ENCODE measurements at regions not wholly inside any gene's neighbourhood (a gene's known extent, or its start where the extent isn't known, plus 50 kb on each side); places are given as distances from the start of the nearest gene placed in this dataset.

DNA sequence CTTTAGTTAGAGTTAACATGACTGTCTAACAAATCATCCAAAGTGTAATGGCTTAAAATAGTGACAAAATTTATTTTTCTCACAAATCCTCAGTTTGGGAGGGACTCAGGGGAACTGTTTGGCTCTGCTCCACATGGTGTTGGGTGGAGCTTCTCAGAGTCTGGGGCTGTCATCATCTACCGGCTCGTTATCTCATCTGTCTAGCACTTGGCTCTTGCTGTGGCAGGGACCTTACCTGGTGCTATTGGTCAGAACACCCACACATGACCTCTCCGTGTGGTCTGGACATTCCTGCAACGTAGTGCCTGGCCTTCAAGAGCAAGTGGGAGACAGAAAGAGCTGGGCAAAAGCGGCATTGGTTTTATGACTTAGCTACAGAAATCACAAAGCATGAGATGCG, 866.9 kb upstream of the FRG1 start:
- intact Hi-C loops (cut with DNase I; ENCODE audit: low total_unique reads) = no loop called here
- Histone ChIP-seq H3K36me3 (no peaks in the 10 kb centered on the region), H3K27me3 (replicated peaks in 1 of 7) (no peaks in the 10 kb centered on the region), H3K27ac (no peak overlapping the region), H3K9me3 (peaks cover 0 to 13% (median 6%) of the 10 kb centered on the region in 8 donors), H3K4me1 (no peaks in the 10 kb centered on the region), H3K4me3 (no peak overlapping the region)
- no peak for DNase-seq
- TF ChIP-seq, protein P1, sequence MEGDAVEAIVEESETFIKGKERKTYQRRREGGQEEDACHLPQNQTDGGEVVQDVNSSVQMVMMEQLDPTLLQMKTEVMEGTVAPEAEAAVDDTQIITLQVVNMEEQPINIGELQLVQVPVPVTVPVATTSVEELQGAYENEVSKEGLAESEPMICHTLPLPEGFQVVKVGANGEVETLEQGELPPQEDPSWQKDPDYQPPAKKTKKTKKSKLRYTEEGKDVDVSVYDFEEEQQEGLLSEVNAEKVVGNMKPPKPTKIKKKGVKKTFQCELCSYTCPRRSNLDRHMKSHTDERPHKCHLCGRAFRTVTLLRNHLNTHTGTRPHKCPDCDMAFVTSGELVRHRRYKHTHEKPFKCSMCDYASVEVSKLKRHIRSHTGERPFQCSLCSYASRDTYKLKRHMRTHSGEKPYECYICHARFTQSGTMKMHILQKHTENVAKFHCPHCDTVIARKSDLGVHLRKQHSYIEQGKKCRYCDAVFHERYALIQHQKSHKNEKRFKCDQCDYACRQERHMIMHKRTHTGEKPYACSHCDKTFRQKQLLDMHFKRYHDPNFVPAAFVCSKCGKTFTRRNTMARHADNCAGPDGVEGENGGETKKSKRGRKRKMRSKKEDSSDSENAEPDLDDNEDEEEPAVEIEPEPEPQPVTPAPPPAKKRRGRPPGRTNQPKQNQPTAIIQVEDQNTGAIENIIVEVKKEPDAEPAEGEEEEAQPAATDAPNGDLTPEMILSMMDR (IDR thresholded peaks at IDR 0.05 in 8 of 11, conservative IDR thresholded peaks at IDR 0.05 in 3 of 11) = no peak
- no peak for TF ChIP-seq POLR2AphosphoS5 (IDR thresholded peaks at IDR 0.05)
- TF ChIP-seq POLR2A (IDR thresholded peaks at IDR 0.05) = no peak
- 73 to 89% (median 79%) methylated on average over 6 of the region's 6 CpGs for WGBS, 5 donors

DNA sequence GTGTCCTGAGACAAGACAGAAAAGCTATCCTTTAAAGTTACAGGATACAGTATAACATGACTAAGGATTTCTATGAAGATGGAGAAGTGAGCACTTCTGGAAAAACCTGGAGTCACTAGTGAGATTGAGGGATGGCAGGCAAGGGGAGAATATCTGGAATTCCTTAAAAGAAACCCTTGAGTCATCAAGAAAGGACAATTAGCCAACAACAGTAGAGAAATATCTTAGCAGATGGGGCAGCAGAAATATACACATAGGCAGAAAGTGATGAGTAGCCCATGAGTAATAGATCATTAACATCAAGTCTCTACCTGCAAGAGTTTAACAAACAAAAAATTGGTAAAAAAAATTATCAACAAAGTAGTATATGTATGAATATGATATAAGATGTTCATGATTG, 858.8 kb upstream of the FRG1 start:
- TF ChIP-seq POLR2A (IDR thresholded peaks at IDR 0.05) (no peak), POLR2AphosphoS5 (IDR thresholded peaks at IDR 0.05) (no peak)
- TF ChIP-seq, protein P1 (IDR thresholded peaks at IDR 0.05 in 8 of 11, conservative IDR thresholded peaks at IDR 0.05 in 3 of 11) = no peak
- Histone ChIP-seq H3K27ac (no peak overlapping the region), H3K27me3 (replicated peaks in 1 of 7) (no peaks in the 10 kb centered on the region), H3K4me1 (no peaks in the 10 kb centered on the region), H3K4me3 (no peak overlapping the region), H3K9me3 (peaks cover 0 to 16% (median 0%) of the 10 kb centered on the region in 8 donors), H3K36me3 (no peaks in the 10 kb centered on the region)
- DNase-seq = no peak
- intact Hi-C loops (cut with DNase I; ENCODE audit: low total_unique reads) = no loop called here

DNA sequence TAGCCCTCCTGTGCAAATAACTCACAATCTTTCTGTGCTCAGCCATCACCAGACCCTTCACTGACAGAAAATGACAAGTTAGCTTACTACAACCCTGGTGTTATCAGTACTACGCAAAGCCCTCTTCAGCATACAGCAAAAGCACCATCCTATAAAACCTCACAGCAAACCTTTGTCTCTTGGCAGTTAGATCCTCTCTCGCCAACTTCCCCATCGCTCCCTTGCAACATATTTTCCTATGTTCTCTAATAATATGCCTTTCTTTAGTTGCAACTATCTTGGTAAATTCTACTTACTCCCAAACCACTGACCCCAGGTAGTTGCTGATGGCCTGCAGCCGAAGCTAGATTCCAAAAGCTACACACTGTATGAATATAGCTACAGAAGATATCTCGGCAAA, 856.9 kb upstream of the FRG1 start:
- Histone ChIP-seq H3K4me3 (no peak overlapping the region), H3K27me3 (replicated peaks in 1 of 7) (no peaks in the 10 kb centered on the region), H3K9me3 (peaks cover 0 to 16% (median 0%) of the 10 kb centered on the region in 8 donors), H3K4me1 (no peaks in the 10 kb centered on the region), H3K27ac (no peak overlapping the region), H3K36me3 (no peaks in the 10 kb centered on the region)
- TF ChIP-seq POLR2A (IDR thresholded peaks at IDR 0.05) (no peak), POLR2AphosphoS5 (IDR thresholded peaks at IDR 0.05) (no peak)
- TF ChIP-seq, protein P1 (IDR thresholded peaks at IDR 0.05 in 8 of 11, conservative IDR thresholded peaks at IDR 0.05 in 3 of 11) = no peak
- DNase-seq = no peak
- intact Hi-C loops (cut with DNase I; ENCODE audit: low total_unique reads) = no loop called here
- 66 to 87% (median 84%) methylated on average over 5 of the region's 5 CpGs for WGBS, 5 donors

DNA sequence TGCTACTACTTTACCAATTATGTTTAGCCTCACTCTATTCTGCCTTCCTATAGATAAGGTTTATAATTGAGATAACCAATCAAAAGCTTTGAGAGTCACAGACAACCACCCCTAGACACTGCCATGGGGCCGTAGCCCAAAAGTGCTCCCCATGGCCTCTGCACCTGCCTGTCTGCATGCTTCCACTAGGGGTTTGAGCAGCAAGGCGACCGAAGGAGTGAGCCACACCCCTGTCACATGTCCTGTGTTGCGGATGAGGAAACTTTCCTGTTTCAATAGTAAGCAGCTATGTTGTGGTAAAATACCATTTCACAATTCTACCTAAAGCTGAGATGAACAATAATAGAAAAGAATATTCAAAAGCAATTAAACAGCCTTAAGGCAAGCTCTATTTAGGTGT, 856.0 kb upstream of the FRG1 start:
- Histone ChIP-seq H3K36me3 (no peaks in the 10 kb centered on the region), H3K4me1 (no peaks in the 10 kb centered on the region), H3K27me3 (replicated peaks in 1 of 7) (no peaks in the 10 kb centered on the region), H3K9me3 (peaks cover 0 to 16% (median 0%) of the 10 kb centered on the region in 8 donors), H3K27ac (no peak overlapping the region), H3K4me3 (no peak overlapping the region)
- intact Hi-C loops (cut with DNase I; ENCODE audit: low total_unique reads) = no loop called here
- 53 to 85% (median 66%) methylated on average over 4 of the region's 4 CpGs for WGBS, 5 donors
- no peak for DNase-seq
- TF ChIP-seq POLR2A (IDR thresholded peaks at IDR 0.05) (no peak), POLR2AphosphoS5 (IDR thresholded peaks at IDR 0.05) (no peak)
- TF ChIP-seq, protein P1 (IDR thresholded peaks at IDR 0.05 in 8 of 11, conservative IDR thresholded peaks at IDR 0.05 in 3 of 11) = no peak

Measured in spleen (tissue), 11 donors.